Neuron (in vitro differentiated cells): ENCODE measurements at regions not wholly inside any gene's neighbourhood (a gene's known extent, or its start where the extent isn't known, plus 50 kb on each side); places are given as distances from the start of the nearest gene placed in this dataset.

Source experiments
- H2AFZ ChIP-seq: one replicate; pipeline ENCODE4 v1.6.1; 2013; ENCODE audit warnings: low read depth, mild to moderate bottlenecking, inconsistent platforms, low read length, moderate library complexity
- H3K27me3 ChIP-seq: one replicate; pipeline ENCODE4 v1.6.1; 2013; ENCODE audit warnings: low read length; ENCODE audit not compliant: insufficient read depth
- H3K36me3 ChIP-seq: one replicate; pipeline ENCODE4 v1.6.1; 2013; ENCODE audit warnings: low read length; ENCODE audit not compliant: insufficient read depth
- H3K4me1 ChIP-seq: one replicate; pipeline ENCODE4 v1.6.1; 2013; ENCODE audit warnings: low read length; ENCODE audit not compliant: insufficient read depth
- H3K4me3 ChIP-seq: 2 replicates; pipeline ENCODE4 v1.5.1; 2013; ENCODE audit warnings: mild to moderate bottlenecking, low read length, moderate library complexity
- H3K9me3 ChIP-seq: one replicate; pipeline ENCODE4 v1.6.1; 2013; ENCODE audit warnings: low read length

DNA sequence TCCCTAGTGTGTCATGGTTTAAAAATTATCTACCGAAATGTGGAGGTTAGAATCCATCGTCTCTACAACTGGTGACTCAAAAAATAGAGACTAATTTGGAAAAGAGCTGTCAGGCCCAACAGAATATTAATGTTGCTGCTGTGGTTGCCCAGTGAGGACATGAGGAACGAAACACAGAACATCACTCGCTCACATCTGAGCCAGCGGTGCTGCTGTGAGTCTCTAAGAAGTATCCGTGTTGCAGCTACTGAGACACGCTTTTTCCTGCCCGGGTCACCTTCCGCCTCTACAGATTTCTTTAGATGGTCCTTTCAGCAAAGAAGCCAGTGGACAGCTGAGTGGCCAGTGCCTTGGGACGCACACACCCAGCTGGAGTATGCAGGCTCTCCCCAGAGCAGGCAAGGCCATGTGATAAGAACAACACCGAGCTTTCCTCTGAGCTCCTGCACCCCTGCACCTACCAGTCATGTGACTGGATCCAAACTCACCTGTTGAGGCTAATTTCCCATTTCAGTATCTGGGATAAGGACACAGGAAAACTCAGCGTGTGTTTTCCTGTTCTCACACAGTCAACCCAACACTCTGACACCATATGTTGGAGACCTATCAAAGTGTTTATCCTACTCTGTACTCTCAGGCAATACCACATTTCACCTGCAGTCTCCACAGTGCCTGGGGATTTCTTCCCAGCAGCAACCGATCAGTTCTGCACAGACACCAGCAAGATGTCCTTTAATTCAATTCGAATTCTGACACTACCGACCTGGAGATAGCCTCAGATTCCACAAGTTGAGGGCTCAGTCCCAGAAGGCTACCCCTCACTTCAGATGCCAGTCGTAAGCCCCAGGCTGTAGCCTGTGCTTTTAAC lies 119.0 kb upstream of the RPS6KA2 start:
- Histone ChIP-seq H3K36me3 (no peaks in the 10 kb centered on the region), H3K27me3 (no peaks in the 10 kb centered on the region)

DNA sequence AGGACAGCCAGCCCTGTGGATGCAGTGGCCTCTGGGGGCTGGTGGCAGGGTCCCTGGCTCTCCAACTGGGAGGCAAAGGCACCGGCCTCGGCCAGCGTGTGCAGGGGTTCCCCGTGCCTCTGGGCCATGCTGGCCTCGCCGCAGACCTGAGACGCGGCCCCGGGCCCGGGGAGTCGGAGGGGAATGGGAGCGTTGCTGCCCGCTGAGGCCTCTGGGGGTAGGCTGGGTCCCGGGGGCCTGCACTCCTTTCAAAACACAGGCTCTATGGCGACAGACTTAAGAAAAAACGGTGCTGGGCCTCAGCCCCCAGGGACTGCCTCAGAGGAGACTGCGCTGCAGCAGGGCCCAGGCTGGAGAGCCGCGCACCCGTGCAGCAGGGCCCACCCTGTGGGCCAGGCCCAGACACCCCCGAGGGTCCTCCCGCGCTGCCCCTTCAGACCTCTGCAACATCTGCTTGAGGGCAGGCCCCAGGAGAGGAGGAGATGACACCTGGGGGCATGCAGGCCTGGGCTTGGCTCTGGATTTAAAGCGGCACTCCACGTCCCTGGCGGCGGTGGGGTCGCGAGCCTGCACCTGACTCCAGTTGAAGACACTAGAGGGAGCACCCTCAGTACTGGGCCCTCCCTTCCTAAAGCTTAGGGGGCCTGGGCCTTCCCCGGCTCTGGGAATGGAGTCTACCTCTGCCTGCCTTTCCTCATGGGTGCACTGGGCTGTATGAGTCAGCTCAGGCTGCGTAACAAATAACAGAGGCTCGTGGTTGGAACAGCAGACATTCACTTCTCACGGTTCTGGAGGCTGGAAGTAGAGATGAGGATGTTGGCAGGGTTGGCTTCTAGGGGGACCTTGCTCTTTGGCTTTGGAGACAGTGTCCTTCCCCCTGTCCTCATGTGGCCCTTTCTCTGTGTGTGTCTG lies 117.4 kb upstream of the RPS6KA2 start:
- no peaks in the 10 kb centered on the region for H3K27me3 ChIP-seq

More for the DNA sequence above, 119.0 kb upstream of the RPS6KA2 start:
- H3K4me1 ChIP-seq: peaks cover 20% of the 10 kb centered on the region
- no peak overlapping the region for H3K4me3 ChIP-seq
- no peak overlapping the region for H2AFZ ChIP-seq
- no peaks in the 10 kb centered on the region for H3K9me3 ChIP-seq

DNA sequence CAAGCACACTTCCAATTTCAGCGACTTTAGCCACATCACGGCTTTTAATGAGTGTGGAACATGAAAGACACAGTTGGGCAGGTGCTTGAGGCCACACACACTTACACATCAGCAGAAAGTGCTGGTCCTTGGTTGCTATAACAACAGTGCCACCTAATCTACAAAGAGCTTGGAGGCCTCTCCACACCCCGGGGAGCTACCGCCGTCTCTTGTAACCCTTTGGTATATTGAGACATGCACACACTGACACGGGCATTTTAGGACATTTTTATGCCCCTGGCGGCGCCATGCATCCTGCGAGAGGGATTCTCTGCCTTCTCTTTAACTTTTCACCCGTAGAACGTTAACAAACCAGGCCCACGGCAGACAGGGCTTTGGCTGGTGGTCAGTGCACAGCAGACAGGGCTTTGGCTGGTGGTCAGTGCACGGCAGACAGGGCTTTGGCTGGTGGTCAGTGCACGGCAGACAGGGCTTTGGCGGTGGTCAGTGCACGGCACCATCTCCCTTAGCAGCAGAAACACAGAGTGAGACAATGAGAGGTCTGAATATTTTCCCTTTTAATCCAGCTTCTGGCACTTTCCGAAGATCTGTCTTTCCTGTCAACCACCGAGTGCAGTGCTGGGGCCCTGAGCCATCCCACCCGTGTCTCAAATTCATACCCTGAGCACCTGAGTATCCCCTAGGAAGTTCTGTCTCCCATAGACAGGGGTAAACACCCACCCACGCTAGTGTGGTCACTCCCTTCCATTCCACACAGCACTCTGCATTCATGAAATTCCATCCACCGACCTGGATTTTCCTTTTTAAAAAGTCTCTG lies 116.6 kb upstream of the RPS6KA2 start:
- no peaks in the 10 kb centered on the region for H3K36me3 ChIP-seq
- H2AFZ ChIP-seq: no peak overlapping the region
- no peak overlapping the region for H3K4me3 ChIP-seq
- no peaks in the 10 kb centered on the region for H3K27me3 ChIP-seq
- peaks cover 20% of the 10 kb centered on the region for H3K4me1 ChIP-seq
- no peaks in the 10 kb centered on the region for H3K9me3 ChIP-seq

More for the DNA sequence above, 117.4 kb upstream of the RPS6KA2 start:
- peaks cover 20% of the 10 kb centered on the region for H3K4me1 ChIP-seq
- no peaks in the 10 kb centered on the region for H3K9me3 ChIP-seq
- no peak overlapping the region for H3K4me3 ChIP-seq
- no peak overlapping the region for H2AFZ ChIP-seq
- H3K36me3 ChIP-seq: no peaks in the 10 kb centered on the region

DNA sequence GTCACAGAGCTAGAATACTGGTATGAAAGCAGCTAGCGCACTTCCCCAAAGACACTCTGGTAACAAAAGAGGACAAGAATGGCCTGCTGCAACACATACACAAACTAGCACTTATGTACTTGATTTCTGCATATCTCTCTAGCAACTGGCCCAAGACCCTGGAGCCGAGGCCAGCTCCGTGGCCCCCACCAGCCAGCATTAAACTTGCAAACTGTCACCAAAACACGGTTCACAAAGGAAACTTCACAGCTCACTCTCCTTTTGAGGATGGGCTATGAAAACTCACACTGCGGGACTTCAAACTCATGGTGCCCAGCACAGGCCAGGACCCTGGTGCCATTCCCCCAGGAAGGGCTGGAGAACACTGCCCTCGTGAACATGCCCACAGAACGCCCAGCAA lies 115.9 kb upstream of the RPS6KA2 start:
- Histone ChIP-seq H3K36me3 (no peaks in the 10 kb centered on the region), H3K4me3 (no peak overlapping the region), H2AFZ (no peak overlapping the region), H3K4me1 (peaks cover 20% of the 10 kb centered on the region), H3K27me3 (no peaks in the 10 kb centered on the region), H3K9me3 (no peaks in the 10 kb centered on the region)

DNA sequence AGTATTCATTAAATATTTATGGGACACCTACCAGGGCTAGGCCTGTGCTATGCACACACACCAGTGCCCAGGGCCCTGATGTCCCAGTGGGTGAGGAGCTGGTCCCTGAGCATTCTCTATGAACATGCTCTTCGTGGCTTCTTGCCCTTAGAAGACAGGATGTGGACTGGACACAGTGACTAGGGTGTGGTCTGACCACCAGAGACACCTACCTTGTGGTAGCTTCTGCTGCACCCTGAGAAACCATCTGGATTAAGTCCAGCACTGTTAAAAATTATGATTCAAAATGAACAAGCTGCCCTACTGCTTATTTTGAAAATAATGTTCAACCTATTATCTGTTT lies 112.9 kb upstream of the RPS6KA2 start:
- Histone ChIP-seq H3K4me3 (no peak overlapping the region), H3K27me3 (no peaks in the 10 kb centered on the region), H3K9me3 (no peaks in the 10 kb centered on the region), H3K4me1 (peaks cover 25% of the 10 kb centered on the region), H2AFZ (no peak overlapping the region), H3K36me3 (no peaks in the 10 kb centered on the region)

DNA sequence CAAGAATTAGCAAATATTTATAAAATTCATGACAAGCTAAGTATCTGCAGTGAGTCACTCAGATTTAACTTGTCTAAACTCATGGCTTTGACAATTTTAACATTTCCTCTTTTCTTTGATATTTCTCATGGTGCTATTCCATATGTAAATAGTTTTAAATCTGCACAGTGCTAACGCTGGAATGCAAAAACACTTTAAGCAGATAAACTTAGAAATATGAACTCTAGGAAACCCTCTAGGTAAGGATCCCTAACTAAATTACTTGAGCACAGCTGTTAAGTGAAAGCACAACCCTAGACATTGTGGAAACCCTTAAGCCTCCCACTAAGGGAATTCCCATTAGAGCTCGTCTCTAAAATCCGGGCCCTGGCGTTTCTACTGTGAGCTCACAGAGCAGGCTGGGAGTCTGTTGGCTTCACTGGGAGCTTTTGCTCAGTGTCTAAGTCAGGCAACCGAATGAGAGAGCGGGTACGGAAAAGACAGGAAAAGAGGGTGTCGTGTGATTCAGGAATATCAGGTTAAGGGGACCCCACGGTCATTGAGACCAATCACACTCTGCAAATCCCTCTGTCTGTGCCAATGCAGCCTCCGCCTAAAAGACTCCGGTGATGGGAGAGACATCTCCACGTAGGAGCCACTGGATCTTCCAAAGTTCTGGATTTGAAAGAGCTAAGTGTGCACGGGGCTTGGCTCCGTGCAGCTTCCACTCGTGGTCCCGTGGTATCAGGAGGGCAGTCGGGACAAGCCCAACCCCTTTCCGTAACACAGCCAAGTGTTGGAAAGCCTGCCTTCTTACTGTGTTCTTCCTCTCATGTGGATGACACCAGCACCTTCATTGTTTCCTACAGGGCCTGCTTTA lies 112.3 kb upstream of the RPS6KA2 start:
- Histone ChIP-seq H3K27me3 (no peaks in the 10 kb centered on the region), H3K4me1 (peaks cover 25% of the 10 kb centered on the region), H2AFZ (no peak overlapping the region), H3K9me3 (no peaks in the 10 kb centered on the region), H3K36me3 (no peaks in the 10 kb centered on the region), H3K4me3 (no peak overlapping the region)

DNA sequence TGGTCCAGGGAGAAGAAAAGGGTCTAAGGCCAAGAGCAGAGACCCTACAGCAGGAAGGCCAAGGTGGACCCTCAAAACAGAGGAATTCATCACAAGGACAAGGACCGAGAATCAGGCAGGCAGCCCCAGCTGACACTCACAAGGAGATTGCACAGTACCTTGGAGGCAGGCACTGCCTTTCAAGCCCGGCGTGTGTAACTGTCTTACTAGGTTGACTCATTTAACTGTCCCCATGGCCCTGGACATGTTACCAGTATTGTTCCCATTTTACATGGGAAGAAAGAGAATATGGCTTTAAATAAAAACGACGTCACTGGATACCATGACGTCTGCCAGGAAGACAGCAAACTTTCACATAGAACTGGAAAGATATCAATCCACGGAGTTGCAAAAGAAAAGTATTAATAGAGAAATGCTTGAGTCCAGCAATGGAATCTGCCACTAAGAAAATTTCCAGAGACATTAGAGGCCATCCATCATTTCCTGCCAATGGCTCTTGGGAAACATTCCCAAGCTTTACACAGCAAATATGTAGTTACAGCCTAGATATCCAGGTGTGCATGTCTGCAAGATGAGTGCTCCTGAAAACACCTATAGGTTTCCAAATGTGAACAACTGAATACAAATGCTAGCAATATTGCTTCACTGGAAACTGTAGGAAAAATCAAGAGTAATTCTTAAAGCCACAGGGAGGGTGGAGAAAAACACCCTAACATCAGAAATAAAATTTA lies 111.5 kb upstream of the RPS6KA2 start:
- Histone ChIP-seq H2AFZ (no peak overlapping the region), H3K36me3 (no peaks in the 10 kb centered on the region), H3K27me3 (no peaks in the 10 kb centered on the region), H3K4me3 (no peak overlapping the region), H3K9me3 (no peaks in the 10 kb centered on the region), H3K4me1 (peaks cover 19% of the 10 kb centered on the region)

DNA sequence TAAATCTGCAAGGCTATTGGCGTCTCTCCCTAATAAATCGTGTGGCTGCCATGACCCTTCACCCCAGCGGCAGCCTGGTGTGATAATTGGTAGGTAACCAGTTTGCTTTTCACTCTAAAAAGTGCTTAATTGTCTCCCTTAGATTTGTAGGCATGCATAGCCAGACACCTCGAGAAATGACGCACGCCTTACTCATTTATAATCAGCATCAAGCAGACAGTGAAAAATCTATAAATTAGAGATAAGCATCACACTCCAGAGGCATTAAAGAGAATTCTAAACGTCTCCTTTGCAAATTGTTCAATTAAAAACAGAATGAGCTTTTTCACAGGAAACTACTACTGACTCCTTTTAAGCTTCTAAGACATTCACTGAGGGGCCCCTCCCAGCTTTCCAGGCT lies 110.2 kb upstream of the RPS6KA2 start:
- no peaks in the 10 kb centered on the region for H3K27me3 ChIP-seq
- no peaks in the 10 kb centered on the region for H3K36me3 ChIP-seq

DNA sequence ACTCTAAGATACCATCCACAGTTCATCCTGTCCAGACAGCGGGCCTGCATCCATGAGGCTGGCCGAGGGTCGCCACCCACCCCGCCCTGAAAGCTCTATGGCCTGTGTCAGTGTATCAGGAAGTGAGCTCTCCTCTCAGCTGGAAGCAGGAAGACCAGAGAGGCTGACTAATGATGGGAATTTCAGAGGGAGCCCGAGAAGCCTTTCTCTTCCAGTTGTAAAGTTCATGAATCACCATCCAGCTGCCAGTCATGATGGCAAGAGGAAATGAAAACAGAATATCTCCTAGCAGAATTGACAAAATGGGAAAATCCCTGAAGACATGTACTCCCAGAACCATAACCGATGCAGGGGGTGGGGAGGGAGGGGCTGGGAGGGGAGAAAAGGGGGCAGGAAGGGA lies 109.6 kb upstream of the RPS6KA2 start:
- Histone ChIP-seq H3K9me3 (no peaks in the 10 kb centered on the region), H3K4me3 (no peak overlapping the region), H2AFZ (no peak overlapping the region), H3K36me3 (no peaks in the 10 kb centered on the region), H3K27me3 (no peaks in the 10 kb centered on the region), H3K4me1 (peaks cover 5% of the 10 kb centered on the region)

More for the DNA sequence above, 110.2 kb upstream of the RPS6KA2 start:
- H2AFZ ChIP-seq: no peak overlapping the region
- H3K9me3 ChIP-seq: no peaks in the 10 kb centered on the region
- peaks cover 6% of the 10 kb centered on the region for H3K4me1 ChIP-seq
- H3K4me3 ChIP-seq: no peak overlapping the region

DNA sequence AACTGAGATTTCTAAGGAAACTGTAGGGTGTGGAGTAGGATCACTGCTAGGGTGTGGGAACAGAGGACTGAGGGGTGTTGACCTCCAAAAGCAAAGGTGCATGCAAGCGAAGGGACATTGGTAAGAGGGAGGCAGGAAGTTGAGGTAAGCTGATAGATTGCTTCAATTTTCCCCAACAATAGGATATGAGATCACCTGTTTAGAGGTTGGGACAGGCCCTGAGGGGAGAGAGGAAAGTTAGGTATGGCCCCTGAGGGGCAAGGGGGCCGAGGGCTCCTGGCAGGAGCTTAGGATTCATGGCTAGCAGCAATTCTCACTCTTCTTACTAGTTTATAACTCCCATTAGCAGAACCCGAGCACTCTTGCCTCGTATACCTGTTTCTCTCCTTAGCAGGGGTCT lies 106.8 kb upstream of the RPS6KA2 start:
- no peaks in the 10 kb centered on the region for H3K9me3 ChIP-seq
- peaks cover 5% of the 10 kb centered on the region for H3K4me1 ChIP-seq
- H3K4me3 ChIP-seq: no peak overlapping the region
- no peaks in the 10 kb centered on the region for H3K27me3 ChIP-seq
- H2AFZ ChIP-seq: no peak overlapping the region
- H3K36me3 ChIP-seq: no peaks in the 10 kb centered on the region

DNA sequence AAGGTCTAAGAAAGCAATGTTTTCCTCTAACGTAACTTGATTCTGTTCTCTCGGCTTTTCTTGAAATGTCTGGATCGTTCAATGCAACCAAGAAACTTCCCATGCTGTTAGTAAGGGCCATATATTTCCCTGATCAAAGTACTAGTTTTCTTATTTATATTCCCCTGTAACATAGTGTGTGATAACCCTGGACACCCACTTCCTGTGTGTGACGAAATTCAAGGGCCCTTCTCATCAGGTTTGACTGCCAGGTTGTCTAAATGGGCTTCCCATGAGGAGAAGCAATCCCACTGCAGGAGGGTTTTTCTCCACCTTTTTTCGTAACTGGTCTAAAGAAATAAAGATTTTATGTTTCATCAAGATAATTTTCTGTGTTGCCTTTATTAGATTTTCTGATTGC lies 102.6 kb upstream of the RPS6KA2 start:
- no peaks in the 10 kb centered on the region for H3K36me3 ChIP-seq
- no peak overlapping the region for H2AFZ ChIP-seq
- H3K9me3 ChIP-seq: no peaks in the 10 kb centered on the region
- H3K4me3 ChIP-seq: no peak overlapping the region
- H3K27me3 ChIP-seq: no peaks in the 10 kb centered on the region
- H3K4me1 ChIP-seq: no peaks in the 10 kb centered on the region
